ENCODE measurements at regions not wholly inside any gene's neighbourhood (a gene's known extent, or its start where the extent isn't known, plus 50 kb on each side); places are given as distances from the start of the nearest gene placed in this dataset.
A peak's percentile ranks its signal among the peaks of the same experiment; 100 is the strongest.

GRCh38 chr9:90507621-90508020 lies 135.0 kb downstream of the DIRAS2 start (continued):
- no peak for TF ChIP-seq ZNF462 (CRISPR knock-in tag; IDR thresholded peaks at IDR 0.05)
- no peak for TF ChIP-seq JUNB (IDR thresholded peaks at IDR 0.05; ENCODE audit: unreplicated experiment)

- H3K4me1 ChIP-seq (ENCODE audit: insufficient read depth): peaks cover 9% of the 10 kb centered on the region; the same call in 1 of the 2 replicates
- Mint-ChIP-seq H3K9me3 (no peaks in the 10 kb centered on the region), H3K4me3 (no peak overlapping the region), H3K36me3 (ENCODE audit: low read depth) (no peaks in the 10 kb centered on the region), H3K4me1 (no peaks in the 10 kb centered on the region), H3K27ac (no peak overlapping the region), H3K27me3 (ENCODE audit: insufficient read depth, low read depth, poor library complexity) (no peaks in the 10 kb centered on the region)
- TF ChIP-seq CTCF (conservative IDR thresholded peaks at IDR 0.05; ENCODE audit: low read depth in 2 of 2): no peak
- no peak for TF ChIP-seq ZNF114 (CRISPR knock-in tag; IDR thresholded peaks at IDR 0.05)
- TF ChIP-seq ZNF462 (CRISPR knock-in tag; IDR thresholded peaks at IDR 0.05): no peak
- no peak for TF ChIP-seq STAT1 (IDR thresholded peaks at IDR 0.05; ENCODE audit: unreplicated experiment)
- TF ChIP-seq JUNB (IDR thresholded peaks at IDR 0.05; ENCODE audit: unreplicated experiment): no peak
- no peaks in the 10 kb centered on the region for H3K27me3 ChIP-seq (ENCODE audit: insufficient read depth)
- H3K4me2 ChIP-seq: no peak overlapping the region
- ATAC-seq (no peak), DNase-seq (ENCODE audit: low spot score) (no peak)
- H3K4me3 ChIP-seq: no peak overlapping the region
- no peaks in the 10 kb centered on the region for H3K36me3 ChIP-seq (ENCODE audit: insufficient read depth)
- no peaks in the 10 kb centered on the region for H3F3A ChIP-seq (replicated peaks; ENCODE audit: low read depth)
- H2AFZ ChIP-seq: peak overlapping the region; percentile 66
- no peaks in the 10 kb centered on the region for H3K79me2 ChIP-seq (replicated peaks; ENCODE audit: insufficient read depth)
- H4K20me1 ChIP-seq (replicated peaks; ENCODE audit: insufficient read depth): no peaks in the 10 kb centered on the region
- no peak overlapping the region for H3K27ac ChIP-seq (ENCODE audit: low read depth)
- H3K9me2 ChIP-seq (ENCODE audit: insufficient read depth): peaks cover 12% of the 10 kb centered on the region; the same call in 1 of the 2 replicates
Measured at GRCh38 chr9:90508940-90509339, 133.7 kb downstream of the DIRAS2 start.

All from GM23338 (cell line).